Spleen (tissue), 7 donors: ENCODE measurements at regions not wholly inside any gene's neighbourhood (a gene's known extent, or its start where the extent isn't known, plus 50 kb on each side); places are given as distances from the start of the nearest gene placed in this dataset.

Experiments used
- POLR2A ChIP-seq, 3 donors: fragments of 450-650 bp; IDR thresholded peaks; one replicate each; pipeline ENCODE4 v1.5.1; 2017; ENCODE audit warnings: antibody characterized with exemption in 3 of 3, mild to moderate bottlenecking in 1 of 3
- TF ChIP-seq, protein P1 (sequence below), 11 experiments: fragments of 200-600 bp in 7 of 11; fragments of 450-650 bp in 4 of 11; sonication (generic) in 4 of 11; IDR thresholded peaks in 8 of 11; conservative IDR thresholded peaks in 3 of 11; 1 replicate in 7 of 11; 2 replicates in 4 of 11; pipeline versions ENCODE4 v1.4.0 to v1.8.0; 2016 to 2021; ENCODE audit warnings: antibody characterized with exemption in 11 of 11, inconsistent platforms in 4 of 11, mild to moderate bottlenecking in 1 of 11
- donor health status: DM: no; HTN: no; CAD: no; lungs with moderate emphysema.
- donor health status: DM: no; HTN: no; CAD: no.
- donor health status: DM: no; HTN: no; CAD: no.

DNA sequence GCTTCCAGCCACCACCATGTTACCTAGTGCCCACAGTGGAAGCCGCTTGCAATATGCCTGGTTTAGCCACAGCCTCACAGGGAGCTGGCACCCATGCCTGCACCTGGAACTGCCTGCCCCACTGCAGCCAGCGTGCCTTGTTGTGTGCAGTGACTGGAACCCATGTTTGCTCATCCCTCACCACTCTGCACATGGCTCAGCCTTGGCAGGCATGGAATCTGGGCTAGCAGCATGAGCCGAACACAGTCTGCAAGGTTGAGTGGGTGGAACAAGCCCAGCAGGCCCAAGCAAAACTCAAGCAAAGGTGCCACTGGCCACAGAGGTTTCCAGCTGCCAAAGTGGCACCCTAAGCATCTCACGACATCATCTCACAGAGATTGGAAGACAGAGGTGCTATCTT is 269.5 kb downstream of the PCDH20 start:
- TF ChIP-seq, protein P1, sequence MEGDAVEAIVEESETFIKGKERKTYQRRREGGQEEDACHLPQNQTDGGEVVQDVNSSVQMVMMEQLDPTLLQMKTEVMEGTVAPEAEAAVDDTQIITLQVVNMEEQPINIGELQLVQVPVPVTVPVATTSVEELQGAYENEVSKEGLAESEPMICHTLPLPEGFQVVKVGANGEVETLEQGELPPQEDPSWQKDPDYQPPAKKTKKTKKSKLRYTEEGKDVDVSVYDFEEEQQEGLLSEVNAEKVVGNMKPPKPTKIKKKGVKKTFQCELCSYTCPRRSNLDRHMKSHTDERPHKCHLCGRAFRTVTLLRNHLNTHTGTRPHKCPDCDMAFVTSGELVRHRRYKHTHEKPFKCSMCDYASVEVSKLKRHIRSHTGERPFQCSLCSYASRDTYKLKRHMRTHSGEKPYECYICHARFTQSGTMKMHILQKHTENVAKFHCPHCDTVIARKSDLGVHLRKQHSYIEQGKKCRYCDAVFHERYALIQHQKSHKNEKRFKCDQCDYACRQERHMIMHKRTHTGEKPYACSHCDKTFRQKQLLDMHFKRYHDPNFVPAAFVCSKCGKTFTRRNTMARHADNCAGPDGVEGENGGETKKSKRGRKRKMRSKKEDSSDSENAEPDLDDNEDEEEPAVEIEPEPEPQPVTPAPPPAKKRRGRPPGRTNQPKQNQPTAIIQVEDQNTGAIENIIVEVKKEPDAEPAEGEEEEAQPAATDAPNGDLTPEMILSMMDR (IDR thresholded peaks at IDR 0.05 in 8 of 11, conservative IDR thresholded peaks at IDR 0.05 in 3 of 11): no peak
- no peak for TF ChIP-seq POLR2A (IDR thresholded peaks at IDR 0.05)
